ENCODE measurements at regions not wholly inside any gene's neighbourhood (a gene's known extent, or its start where the extent isn't known, plus 50 kb on each side); places are given as distances from the start of the nearest gene placed in this dataset.

GRCh38 chr18:70994116-70994515 is 705.3 kb downstream of the SOCS6 start:
- DNase-seq (ENCODE audit: unreplicated experiment), result no peak
- Mint-ChIP-seq H3K4me1 (ENCODE audit: insufficient read depth, unreplicated experiment) (peaks cover 7% of the 10 kb centered on the region), H3K4me3 (ENCODE audit: unreplicated experiment) (no peak overlapping the region), H3K9me3 (ENCODE audit: unreplicated experiment) (no peaks in the 10 kb centered on the region), H3K27ac (ENCODE audit: low read depth, unreplicated experiment) (no peak overlapping the region), H3K36me3 (ENCODE audit: insufficient read depth, unreplicated experiment) (no peaks in the 10 kb centered on the region), H3K27me3 (ENCODE audit: insufficient read depth, unreplicated experiment) (no peaks in the 10 kb centered on the region)
- no TSS peak for BruUV-seq (replicated peaks)
- ChIA-PET POLR2A (no interaction called here), CTCF (interaction anchor here (0.6 kb wide), 1 partner anchor 58 kb away, joined by 4 read pairs; no protein-coding TSS in a partner anchor)
- TF ChIP-seq, protein P1, sequence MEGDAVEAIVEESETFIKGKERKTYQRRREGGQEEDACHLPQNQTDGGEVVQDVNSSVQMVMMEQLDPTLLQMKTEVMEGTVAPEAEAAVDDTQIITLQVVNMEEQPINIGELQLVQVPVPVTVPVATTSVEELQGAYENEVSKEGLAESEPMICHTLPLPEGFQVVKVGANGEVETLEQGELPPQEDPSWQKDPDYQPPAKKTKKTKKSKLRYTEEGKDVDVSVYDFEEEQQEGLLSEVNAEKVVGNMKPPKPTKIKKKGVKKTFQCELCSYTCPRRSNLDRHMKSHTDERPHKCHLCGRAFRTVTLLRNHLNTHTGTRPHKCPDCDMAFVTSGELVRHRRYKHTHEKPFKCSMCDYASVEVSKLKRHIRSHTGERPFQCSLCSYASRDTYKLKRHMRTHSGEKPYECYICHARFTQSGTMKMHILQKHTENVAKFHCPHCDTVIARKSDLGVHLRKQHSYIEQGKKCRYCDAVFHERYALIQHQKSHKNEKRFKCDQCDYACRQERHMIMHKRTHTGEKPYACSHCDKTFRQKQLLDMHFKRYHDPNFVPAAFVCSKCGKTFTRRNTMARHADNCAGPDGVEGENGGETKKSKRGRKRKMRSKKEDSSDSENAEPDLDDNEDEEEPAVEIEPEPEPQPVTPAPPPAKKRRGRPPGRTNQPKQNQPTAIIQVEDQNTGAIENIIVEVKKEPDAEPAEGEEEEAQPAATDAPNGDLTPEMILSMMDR (IDR thresholded peaks at IDR 0.05; ENCODE audit: unreplicated experiment), result no peak
- intact Hi-C loops (cut with micrococcal nuclease), result no loop called here

GRCh38 chr18:70991577-70991976 is 702.7 kb downstream of the SOCS6 start:
- Mint-ChIP-seq H3K4me1 (ENCODE audit: insufficient read depth, unreplicated experiment) (peaks cover 7% of the 10 kb centered on the region), H3K9me3 (ENCODE audit: unreplicated experiment) (no peaks in the 10 kb centered on the region), H3K4me3 (ENCODE audit: unreplicated experiment) (no peak overlapping the region), H3K27me3 (ENCODE audit: insufficient read depth, unreplicated experiment) (no peaks in the 10 kb centered on the region), H3K36me3 (ENCODE audit: insufficient read depth, unreplicated experiment) (no peaks in the 10 kb centered on the region), H3K27ac (ENCODE audit: low read depth, unreplicated experiment) (no peak overlapping the region)
- TF ChIP-seq, protein P1 (IDR thresholded peaks at IDR 0.05; ENCODE audit: unreplicated experiment), result no peak
- intact Hi-C loops (cut with micrococcal nuclease), result no loop called here
- no TSS peak for BruUV-seq (replicated peaks)
- no peak for DNase-seq (ENCODE audit: unreplicated experiment)
- POLR2A ChIA-PET, result no interaction called here
- CTCF ChIA-PET, result interaction anchor here (0.5 kb wide), 1 partner anchor 556 kb away, joined by 4 read pairs; no protein-coding TSS in a partner anchor

DNA sequence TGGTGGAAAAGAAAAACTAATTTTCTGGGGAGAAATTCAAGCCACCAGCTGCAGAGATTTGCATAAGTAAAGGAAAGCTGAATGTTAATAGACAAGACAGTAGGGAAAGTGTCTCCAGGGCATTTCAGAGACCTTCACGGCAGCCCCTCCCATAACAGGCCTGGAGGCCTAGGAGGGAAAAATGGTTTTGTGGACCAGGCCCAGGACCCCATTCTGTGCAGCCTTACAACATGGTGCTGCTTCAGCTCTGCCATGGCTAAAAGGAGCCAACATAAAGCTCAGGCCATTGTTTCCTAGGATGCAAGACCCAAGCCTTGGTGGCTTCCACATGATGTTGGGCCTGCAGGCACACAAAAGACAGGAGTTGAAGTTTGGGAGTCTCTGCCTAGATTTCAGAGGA is 697.1 kb downstream of the SOCS6 start:
- intact Hi-C loops (cut with micrococcal nuclease), result no loop called here
- no peaks in the 10 kb centered on the region for H3K36me3 Mint-ChIP-seq (ENCODE audit: insufficient read depth, unreplicated experiment)
- H3K9me3 Mint-ChIP-seq (ENCODE audit: unreplicated experiment), result peaks cover 10% of the 10 kb centered on the region
- no peak overlapping the region for H3K27ac Mint-ChIP-seq (ENCODE audit: low read depth, unreplicated experiment)
- no peak overlapping the region for H3K4me3 Mint-ChIP-seq (ENCODE audit: unreplicated experiment)
- TF ChIP-seq, protein P1 (IDR thresholded peaks at IDR 0.05; ENCODE audit: unreplicated experiment), result no peak
- CTCF ChIA-PET, result interaction anchor here (0.6 kb wide), 1 partner anchor 718 kb away, joined by 3 read pairs; no protein-coding TSS in a partner anchor
- no peak for DNase-seq (ENCODE audit: unreplicated experiment)
- no peaks in the 10 kb centered on the region for H3K4me1 Mint-ChIP-seq (ENCODE audit: insufficient read depth, unreplicated experiment)
- POLR2A ChIA-PET, result no interaction called here
- BruUV-seq (replicated peaks), result no TSS peak
- no peaks in the 10 kb centered on the region for H3K27me3 Mint-ChIP-seq (ENCODE audit: insufficient read depth, unreplicated experiment)

- ChIA-PET POLR2A (interaction anchor here (0.6 kb wide), 1 partner anchor 297 kb away, joined by 3 read pairs; no protein-coding TSS in a partner anchor), CTCF (interaction anchor here (0.6 kb wide), 1 partner anchor 15 kb away, joined by 3 read pairs; no protein-coding TSS in a partner anchor)
- BruUV-seq (replicated peaks), result no TSS peak
- TF ChIP-seq, protein P1 (IDR thresholded peaks at IDR 0.05; ENCODE audit: unreplicated experiment), result no peak
- no peaks in the 10 kb centered on the region for H3K27me3 Mint-ChIP-seq (ENCODE audit: insufficient read depth, unreplicated experiment)
- H3K9me3 Mint-ChIP-seq (ENCODE audit: unreplicated experiment), result peaks cover 10% of the 10 kb centered on the region
- no peaks in the 10 kb centered on the region for H3K36me3 Mint-ChIP-seq (ENCODE audit: insufficient read depth, unreplicated experiment)
- no peaks in the 10 kb centered on the region for H3K4me1 Mint-ChIP-seq (ENCODE audit: insufficient read depth, unreplicated experiment)
- H3K4me3 Mint-ChIP-seq (ENCODE audit: unreplicated experiment), result no peak overlapping the region
- no peak overlapping the region for H3K27ac Mint-ChIP-seq (ENCODE audit: low read depth, unreplicated experiment)
- intact Hi-C loops (cut with micrococcal nuclease), result no loop called here
- DNase-seq (ENCODE audit: unreplicated experiment), result no peak
These were observed 693.4 kb downstream of the SOCS6 start for GRCh38 chr18:70982292-70982691.

Measured in MCF 10A (cell line).